ENCODE measurements at regions not wholly inside any gene's neighbourhood (a gene's known extent, or its start where the extent isn't known, plus 50 kb on each side); places are given as distances from the start of the nearest gene placed in this dataset.

DNA sequence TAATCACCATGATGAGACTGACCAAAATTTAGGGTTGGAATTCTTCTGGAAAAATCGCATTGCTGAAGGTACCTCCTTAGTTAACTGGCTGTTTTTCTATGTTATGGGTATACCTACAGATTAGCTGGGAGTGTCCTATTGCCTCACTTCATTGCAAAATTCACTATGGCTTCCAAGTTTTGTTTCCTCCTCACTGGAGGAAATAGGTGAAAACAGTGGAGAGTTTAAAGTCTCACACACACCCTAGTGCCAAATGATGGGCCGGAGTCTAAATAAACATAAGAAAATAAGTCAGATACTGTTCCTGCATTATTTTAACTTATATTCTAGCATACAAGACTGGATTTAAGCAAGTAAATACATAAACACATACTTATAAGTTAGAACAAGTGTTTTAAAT is 98.2 kb downstream of the AHR start:
- TF ChIP-seq CTCF (conservative IDR thresholded peaks at IDR 0.05; ENCODE audit: low read length) (no peak), EZH2phosphoT487 (IDR thresholded peaks at IDR 0.05; ENCODE audit: borderline replicate concordance) (no peak)

All from Loucy (cell line).